KG1 (cell line): ENCODE measurements at regions not wholly inside any gene's neighbourhood (a gene's known extent, or its start where the extent isn't known, plus 50 kb on each side); places are given as distances from the start of the nearest gene placed in this dataset.

Source experiments
- DNase-seq: peaks from one replicate; lab custom pipeline; 2025; lab: John Stamatoyannopoulos, UW

GRCh38 chr9:126262738-126263137 is 63.9 kb upstream of the MVB12B start:
- no peak for DNase-seq

DNA sequence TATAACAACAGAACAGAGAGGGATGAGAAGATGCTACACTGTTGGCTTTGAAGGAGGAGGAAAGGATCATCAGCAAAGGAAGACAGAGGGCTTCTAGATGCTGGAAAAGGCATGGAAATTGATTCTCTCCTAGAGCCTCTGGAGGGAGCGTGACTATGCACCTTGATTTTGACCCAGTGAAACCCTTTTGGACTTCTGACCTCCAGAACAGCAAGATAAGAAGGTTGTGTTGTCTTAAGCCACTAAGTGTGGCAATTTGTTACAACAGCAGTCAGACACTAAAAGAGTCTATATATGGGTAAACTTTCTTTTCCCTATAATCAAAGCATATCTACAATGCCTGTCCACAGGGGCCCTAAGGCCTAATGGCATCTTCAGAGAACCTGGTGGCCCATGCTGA is 56.1 kb upstream of the MVB12B start:
- DNase-seq, result no peak

DNA sequence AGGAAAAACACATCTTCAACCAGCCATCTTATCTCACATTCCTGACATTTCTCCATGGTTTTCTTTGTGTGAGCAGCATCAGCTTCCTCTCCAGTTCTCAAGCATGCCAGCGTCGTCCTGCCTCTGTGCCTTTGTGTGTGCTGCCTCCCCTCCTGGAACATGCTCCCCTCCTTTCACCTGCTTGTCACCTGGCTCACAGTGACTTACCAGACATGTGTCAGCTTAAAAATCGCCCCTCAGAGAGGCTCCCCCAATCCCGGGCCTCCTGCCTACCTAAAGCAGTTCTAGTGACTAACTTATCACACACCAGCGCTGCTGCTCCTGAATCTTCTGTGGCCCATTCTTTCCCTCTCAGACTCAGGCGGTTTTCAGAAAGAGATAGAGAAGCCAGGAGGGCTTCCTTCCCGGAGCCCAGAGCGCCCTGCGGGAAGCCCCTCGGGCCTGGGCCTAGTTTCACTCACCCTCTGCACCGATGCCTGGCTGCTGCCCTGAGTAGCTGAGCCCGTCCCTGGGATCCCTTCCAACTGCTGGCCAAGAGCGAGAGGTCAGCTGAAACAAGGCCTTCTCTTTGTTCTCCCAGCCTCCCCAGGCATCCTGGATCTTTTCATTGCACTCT is 51.1 kb upstream of the MVB12B start:
- no peak for DNase-seq

GRCh38 chr9:126276056-126276728 is 50.4 kb upstream of the MVB12B start:
- no peak for DNase-seq
